Stimulated activated CD8-positive, alpha-beta memory T cell treated with anti-CD3 and anti-CD28 coated beads, Interleukin-7, amount 100 ng/mL, for 4 hours (primary cell): ENCODE measurements at regions not wholly inside any gene's neighbourhood (a gene's known extent, or its start where the extent isn't known, plus 50 kb on each side); places are given as distances from the start of the nearest gene placed in this dataset.

Source experiments
- DNase-seq, 2 donors: peaks; one replicate each; pipeline ENCODE4 v3.0.0-alpha.2; 2020; ENCODE audit warnings: low read depth in 2 of 2

DNA sequence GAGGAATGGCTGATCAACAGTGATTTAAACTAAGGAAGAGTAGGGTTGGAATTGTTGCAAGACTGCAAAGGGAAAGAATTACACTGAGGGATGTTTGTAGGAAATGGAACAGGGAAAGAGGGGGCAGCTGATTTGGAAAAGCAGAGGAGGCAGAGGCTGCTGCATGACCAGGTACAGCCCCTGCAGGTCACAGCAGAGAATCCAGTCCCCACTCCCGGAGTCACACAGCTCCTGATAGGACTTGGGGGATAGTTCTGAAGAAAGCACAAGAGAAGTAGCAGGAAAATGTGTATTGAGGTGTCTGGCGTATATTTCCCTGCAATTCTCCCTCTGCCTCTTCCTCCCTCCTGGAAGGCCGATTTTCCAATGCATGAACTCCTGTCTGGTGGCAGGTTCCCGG lies 92.5 kb upstream of the PDE10A start:
- DNase-seq = no peak

DNA sequence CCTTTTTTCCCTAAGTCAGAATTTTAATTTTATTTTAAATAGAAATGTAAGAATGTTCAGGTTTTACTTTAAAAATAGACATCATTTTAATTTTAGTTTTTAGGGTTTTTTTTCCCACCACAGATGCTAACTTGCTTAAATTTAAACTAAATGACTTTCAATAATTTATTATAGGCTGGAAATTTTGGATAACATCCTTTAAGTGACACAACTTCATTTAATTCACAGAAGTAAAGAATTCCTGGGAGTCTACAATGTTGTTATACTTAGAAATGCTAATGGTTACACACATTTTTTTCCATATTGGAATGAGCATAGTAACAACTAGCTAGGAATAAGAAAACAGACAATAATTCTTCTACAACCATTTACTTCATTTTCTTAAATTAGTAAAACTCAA lies 90.5 kb upstream of the PDE10A start:
- DNase-seq = no peak

DNA sequence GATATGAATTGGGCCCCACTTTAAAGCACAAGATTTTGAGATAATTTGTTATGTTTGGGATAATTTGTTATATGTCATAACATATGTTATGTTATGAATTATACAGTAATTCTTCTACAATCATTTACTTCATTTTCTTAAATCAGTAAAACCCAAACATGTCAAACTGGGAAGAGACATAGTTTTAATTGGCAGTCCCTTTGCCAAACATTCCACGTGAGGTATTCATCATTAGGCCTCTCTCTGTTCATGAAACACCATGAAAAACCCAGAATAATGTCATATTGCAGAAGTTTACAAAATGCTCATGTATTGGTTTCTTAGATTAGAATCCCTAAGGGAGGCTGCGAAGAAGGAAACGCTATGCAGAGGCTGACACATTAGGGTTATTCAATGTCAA lies 89.4 kb upstream of the PDE10A start:
- DNase-seq = no peak

DNA sequence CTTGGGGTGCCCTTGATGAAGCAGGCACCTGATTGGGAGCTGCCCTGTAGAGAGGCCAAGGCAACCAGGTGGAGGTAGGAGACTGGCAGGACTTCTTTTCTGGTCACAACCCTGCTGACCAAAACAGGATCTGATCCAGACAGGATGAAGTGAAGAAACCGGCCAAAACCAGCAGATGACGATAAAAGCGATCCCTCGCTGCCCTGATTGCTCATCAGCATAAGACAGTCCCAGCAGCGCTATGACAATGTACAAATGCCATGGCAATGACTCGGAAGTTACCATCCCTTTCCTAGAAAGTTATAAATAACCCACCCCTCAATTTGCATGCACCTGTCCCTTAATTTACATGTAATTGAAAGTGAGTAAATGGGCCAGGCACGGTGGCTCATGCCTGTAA lies 88.4 kb upstream of the PDE10A start:
- no peak for DNase-seq

DNA sequence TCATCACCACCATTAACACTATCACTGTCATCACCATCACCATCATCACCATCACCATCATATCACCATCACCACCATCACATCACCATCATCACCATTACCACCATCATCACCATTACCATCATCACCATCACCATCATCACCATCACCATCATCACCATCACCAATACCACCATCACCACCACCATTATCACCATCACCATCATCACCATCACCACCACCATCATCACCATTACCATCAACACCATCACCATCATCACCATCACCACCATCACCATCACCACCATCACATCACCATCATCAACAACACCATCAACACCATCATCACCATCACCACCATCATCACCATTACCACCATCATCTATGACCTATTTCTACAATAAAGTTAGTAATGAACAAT lies 86.1 kb upstream of the PDE10A start:
- no peak for DNase-seq

DNA sequence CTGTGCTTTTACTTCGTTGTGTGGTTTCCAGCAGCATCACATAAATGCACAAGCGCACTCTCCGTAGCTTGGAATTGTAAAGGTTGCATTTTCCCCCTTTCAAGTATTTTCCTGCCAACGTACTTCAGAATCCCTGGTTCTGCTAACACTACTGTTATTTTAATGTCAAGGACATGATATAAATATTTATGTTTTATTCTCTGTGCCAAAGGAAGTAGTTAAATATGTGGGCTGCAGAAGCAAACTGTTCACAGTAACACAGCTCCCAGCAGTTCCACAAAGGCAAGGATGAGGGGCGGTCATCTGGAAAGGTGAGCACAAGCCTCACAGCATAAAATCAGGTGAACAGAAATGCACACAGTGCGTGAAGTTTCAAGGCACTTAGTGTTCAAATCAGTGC lies 85.3 kb upstream of the PDE10A start:
- DNase-seq = no peak

DNA sequence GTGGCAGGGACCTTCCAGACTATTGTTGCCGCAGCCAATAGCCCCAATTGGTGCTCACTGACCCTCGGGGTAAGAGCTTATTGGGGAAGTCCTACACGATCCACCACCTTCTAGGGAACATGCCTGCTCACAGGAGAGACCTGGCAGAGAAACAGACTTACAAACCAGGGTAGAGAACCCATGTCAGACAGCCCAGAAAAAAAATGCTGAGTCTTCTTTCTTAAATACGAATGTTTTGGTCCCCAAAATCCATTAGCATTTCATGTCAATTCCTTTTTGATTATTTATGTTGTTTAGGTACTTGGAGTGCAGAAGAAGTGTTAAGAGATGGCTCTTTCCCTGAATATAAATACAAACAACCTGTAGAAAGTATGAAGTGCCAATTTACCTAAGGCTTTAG lies 84.9 kb upstream of the PDE10A start:
- DNase-seq = no peak

DNA sequence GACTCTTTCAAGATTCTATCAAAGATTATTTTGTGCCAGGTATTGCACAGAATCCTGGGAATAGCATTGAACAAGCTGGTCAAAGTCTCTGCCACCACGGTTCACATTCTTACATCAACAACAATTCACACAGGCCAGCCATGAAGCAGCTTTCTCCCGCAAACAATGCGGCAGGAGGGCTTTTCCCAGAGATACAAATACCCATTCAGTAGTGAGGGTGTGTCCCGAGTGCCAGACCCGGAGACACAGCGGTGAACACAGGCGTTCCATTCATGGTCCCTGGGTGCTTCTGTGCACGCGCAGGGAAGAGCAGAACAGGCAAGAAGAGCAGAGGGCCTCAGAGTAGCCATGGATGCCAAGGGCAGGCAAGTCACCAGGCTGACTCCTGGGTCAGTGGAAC lies 83.3 kb upstream of the PDE10A start:
- no peak for DNase-seq

DNA sequence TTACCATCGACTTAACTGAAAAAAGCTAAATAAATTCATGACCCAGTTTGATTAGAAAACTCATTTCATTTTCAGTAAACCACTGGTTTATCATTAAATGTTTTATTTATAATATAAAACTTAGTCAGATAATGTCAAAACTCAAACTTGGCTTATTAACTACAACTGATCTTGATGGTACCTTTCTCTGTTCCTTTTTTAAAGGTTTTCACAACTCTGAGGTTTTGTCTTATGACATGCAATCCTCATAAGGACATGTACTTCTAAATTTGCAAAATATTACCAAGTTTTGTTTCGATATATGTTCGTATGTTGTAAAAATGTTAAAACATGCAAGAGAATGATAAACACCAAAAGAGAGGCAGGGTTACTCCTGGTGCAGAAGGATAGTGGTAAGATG lies 82.5 kb upstream of the PDE10A start:
- DNase-seq = no peak

DNA sequence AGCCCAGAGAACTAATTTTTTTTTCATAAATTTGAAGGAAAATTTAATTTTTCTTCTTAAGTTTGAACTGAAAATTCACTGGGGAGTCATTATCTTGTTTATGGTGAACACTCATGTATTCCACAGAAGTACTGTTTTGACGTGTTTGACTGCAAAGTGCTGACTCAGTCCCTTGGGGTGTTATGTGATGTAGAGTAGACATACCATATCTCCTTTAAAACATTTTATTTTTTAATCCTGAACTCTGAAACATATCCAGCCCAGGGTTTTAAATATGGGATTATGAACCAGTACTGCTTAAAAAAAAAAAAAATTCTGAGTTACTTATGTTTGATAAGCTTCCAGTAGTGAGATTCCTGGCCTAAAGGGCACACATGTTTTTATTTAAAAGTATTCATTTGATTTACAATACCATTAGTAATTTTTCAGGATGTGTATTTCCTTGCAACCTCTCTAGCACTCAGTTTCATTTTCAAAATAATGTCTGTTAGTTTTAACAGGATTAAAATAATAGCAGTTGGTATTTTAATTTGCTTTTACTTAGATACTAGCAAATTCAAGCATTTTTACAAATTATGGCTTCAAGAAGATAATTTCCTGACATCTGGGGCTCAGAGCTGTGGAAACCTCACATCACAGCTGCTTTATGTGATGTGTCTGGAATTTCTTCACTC lies 81.7 kb upstream of the PDE10A start:
- DNase-seq = no peak

DNA sequence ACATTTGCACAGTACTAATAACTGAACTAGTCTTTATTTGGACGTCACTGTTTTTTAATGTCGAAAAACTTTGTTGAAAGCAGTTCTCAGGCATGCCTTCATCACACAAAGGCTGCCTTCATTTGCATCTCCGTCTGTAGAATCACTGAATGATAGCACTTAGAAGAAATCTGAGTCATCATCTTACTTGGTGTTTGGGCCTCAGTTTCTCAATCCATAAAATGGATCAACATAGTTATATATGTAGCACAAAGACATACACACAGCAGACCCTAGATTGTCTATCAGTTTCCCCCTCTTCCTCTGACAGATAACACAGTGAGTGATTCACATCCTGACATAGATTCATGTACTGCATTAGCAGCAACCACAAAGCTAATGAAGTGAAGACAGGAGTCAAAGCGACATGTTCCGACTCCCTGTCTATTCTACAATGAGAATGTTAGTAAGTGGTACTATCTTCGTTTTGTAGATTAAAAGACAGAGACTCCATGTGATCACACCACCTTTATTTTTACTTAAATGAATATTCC lies 80.4 kb upstream of the PDE10A start:
- DNase-seq = no peak

DNA sequence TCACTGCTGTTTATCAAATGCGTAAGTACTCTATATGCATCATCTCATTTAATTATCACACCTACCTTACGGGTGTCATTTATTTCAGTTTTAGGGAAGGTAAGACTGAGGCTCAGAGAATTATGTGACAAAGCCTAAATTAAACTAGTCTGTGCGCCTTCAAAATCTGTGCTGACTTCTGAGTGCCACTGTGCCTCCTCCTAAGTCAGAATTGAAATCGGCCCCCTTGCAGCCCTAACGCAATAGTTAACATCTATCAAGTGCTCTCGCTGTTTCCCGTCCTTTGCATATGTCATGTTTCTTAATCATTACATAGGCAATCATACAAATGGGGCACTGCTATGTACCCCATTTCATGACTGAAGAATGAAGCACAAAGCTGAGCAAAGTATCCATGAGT lies 79.0 kb upstream of the PDE10A start:
- DNase-seq = no peak

DNA sequence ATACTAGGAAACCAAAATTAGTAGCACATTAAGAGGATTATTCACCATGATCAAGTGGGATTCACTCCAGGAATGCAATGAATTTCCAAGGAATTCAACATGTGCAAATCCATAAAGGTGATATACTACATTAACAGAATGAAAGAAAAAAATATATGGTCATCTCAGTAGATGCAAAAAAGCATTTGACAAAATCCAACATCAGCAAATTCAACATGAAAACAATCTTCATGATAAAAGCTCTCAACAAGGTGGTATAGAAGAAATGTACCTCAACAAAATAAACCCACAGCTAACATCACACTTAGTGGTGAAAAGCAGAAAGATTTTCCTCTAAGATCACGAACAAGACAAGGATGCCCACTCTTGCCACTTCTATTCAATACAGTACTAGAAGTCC lies 74.4 kb upstream of the PDE10A start:
- DNase-seq = no peak

DNA sequence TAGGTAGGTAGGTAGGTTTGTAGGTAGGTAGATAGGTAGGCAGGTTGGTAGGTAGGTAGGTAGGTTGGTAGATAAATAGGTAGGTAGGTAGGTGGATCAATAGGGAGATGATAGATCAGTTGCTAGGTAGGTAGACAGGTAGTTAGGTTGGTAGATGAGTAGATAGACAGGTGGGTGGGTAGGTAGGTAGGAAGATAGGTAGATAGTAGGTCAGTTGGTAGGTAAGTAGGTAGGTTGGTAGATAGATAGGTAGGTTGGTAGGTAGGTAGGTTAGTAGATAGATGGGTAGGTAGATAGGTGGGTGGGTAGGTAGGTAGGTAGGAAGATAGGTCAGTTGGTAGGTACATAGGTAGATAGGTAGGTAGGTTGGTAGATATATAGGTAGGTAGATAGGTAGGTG lies 72.0 kb upstream of the PDE10A start:
- DNase-seq = no peak

DNA sequence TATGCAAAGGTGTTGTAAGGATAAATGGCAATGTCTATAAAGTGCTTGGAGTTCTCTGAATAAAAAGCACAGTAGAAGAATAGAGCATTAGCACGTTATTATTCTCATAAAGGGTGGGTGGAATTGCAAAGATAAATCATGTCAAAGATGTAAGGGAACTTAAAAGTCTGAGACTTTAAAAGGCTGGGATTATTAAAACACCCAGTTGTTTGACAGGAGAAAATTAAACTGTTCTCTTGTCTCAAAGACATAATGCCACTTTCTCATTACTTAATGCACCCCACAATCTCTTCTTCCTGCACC lies 70.4 kb upstream of the PDE10A start:
- no peak for DNase-seq

DNA sequence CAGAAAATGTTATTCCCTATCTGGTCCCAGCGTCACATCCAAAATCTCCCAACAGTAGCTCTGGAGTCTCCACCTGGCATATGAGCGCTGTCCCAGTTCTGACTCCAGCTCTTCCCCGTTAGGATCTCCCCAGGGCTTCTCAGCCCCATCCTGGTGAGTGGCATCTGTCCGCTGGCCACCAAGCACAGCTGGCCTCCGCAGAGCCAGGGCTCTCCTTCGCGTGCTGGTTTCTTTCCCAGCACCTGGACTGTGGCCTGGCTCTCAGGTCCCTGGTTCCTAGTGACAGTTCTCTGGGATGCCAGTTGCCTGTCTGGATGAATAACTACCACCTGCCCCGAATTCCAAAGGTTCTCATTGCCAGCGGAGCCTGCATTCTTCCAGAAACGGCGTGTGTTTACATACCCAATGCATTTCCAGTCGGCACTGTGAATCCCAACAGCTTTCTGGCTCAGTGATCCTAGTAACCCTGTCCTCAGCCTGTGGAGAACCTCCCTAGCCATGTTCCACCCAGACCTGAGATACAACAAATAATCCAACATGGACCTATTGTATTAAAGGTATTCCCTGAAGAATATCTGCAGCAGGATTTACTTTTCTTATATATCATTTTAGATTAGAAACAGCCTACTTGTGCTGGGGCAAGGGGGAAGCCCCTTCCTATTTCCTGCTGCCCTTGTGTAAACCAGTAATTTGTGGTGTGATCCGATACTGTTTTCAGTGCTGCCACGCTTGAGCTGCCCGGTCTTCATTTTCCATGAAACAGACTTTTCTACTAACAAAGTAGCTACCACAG lies 69.9 kb upstream of the PDE10A start:
- DNase-seq = no peak

DNA sequence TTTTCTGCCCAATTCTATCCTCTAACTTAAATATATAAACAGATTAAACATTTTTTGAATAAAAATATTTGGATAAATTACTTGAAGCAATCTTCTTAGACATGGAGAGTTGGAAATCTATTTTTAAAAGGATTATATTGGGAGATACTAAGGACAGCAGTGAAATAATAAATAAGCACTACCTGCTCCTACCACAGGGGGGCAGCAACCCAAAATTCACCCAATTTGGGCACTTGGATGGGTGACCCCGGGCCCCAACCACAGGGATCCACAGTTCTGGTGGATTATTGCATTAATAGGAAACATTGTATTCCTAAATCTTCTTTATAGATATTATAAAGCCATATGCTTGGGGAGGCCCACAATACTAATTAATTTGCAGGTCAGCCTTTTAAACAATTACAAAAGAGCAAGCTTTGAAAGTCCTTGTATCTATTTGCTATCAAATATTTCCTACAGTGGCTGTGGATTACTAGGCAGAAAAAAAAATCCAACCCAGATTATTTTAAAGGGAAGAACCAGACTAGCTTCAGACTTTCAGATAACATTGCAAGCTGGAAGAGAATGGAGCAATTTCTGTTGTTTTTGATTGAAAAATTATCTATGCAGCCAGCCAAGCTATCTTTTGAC lies 66.4 kb upstream of the PDE10A start:
- no peak for DNase-seq

DNA sequence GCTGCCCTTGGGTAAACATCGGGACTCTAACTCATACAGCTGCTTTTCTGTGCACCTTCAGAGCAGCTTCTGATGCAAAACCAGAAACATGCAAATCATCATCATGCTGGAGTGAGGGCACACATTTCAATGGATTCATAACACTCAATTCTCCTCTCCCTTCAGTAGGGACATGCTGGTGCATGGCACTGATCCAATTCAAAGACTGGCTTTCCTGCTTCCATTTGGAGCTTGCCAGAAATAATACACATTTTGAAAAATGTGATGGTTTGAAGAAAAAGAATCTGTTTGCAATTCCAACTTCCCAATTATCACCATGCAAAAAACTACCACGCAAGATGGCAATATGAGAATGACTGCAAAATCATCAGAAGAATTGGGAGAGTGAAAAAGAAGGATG lies 65.2 kb upstream of the PDE10A start:
- DNase-seq = no peak

DNA sequence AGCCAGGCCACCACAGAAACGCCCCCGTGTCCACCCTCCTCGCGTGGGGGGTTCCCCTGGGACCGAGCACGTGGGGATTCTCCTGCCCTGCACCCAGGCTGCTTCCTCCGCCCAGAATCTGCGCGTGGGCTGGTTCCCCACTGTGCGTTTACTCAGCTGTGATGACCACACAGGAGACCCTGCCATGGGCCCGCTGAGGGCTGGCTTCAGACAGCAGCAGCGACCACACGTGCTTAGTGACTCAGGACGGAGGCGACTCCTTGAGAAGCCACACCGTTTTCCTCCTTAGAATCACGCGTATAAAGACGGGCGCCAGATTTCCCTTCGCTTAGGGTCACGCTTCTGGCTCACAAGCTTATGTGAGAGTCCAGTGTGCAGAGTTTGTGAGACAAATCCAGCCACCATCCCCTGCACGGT lies 63.9 kb upstream of the PDE10A start:
- no peak for DNase-seq

DNA sequence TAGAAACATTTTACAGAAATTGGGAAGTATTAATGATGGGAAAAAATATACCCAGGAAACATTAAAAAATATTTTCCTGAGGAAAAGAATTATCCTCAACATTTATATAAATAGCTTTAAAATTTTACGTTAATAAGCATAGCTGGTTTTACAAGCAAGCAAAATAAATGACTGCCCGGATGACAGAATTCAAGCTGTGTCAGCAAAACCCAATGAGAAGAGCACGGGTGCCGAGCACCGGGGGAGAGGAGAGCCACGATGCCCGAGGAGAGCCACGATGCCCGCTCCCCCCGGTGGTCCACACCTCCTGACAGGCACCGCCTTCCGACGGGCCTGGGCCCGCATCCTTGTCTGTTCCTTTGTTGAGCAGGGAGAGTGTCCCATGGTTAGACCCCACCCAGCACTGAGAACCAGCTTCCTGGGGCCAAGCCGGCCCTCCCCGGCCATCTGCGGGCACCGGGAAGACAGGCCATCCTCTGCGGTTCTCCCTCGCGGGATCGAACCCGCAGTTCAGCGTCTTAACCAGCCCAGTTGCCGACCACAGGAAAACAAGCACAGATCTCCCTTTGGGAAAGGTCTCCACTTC lies 63.3 kb upstream of the PDE10A start:
- DNase-seq = no peak

DNA sequence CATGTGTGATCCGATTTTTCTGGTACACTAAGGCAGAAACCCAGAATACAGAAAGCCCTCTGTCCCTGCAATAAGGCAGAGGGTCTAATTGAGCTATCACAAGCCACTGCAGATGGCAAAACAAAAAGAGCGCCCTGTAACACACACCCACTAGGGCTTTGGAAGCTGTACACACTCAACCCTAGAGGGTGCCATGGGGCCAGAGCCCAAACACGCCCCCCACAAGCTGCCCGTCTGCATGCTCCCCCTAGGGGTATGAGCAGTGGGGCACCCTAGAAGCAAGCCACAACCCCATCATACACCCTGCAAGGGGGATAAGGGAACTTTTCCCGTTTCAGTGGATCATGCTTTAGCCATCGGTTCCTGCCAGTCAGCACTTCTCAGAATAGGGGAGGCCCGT lies 62.2 kb upstream of the PDE10A start:
- DNase-seq = no peak

DNA sequence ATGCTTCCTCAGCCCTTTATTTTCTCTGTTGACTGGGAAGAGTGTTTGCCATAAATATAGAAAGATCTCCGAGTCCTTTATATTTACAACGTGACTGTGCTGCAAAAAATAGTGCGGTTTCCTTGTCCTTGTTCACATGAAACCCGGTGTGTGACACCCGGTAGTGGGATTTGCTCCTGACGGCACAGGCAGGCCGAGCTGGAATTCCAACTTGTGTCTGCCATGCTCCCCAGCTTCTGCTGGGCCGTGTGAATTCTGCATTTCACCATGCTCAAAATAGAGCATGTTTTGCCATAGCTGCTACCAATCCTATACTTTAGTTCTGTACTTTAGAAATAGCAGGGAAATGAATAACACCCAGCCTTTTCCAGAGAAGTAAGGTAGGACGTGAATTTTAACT lies 60.3 kb upstream of the PDE10A start:
- DNase-seq = no peak

DNA sequence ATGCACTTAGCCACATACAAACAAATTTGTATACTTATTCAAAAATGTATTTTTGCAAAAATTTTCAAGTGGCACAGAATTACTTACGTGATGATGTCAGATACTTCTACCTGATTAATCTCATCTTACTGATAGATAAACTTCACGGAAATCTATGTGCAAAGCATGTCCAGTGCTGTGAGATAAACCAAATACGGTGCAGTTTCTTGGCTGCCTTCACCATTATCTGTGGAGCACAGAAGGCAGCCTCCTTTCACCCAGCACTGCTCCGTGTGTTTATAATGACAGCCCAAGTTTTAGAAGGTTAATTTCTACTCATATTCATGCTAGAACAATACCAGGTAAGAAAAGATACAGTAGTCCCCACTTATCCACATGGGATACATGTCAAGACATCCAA lies 59.0 kb upstream of the PDE10A start:
- DNase-seq = no peak
